KG1 (cell line): ENCODE measurements at regions not wholly inside any gene's neighbourhood (a gene's known extent, or its start where the extent isn't known, plus 50 kb on each side); places are given as distances from the start of the nearest gene placed in this dataset.
"Not testable (repeated sequence)": the region's sequence is repeated elsewhere in the genome, so short reads cannot be mapped to it uniquely, and the experiment has no call there.

Source experiments
- DNase-seq: peaks from one replicate; lab custom pipeline; 2025; lab: John Stamatoyannopoulos, UW

DNA sequence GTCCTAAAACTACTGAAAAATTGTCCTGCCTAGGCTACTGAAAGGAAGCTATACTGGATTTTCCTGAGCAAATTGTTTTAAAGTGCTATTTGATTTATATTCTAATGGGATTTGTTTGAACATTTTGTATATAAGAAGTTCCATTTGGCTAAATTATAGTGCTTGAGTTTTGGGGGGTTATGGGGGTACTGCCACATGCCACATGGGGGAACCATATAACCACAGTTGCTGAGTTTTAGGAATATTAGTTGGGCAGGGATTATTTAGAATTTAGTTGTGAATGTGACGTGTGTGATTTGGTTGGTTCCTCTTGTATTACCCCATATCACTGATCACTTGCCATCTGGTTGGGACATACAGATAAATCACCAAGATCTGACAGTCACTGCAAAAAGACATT lies 224.5 kb upstream of the TAPT1 start:
- DNase-seq: no peak

DNA sequence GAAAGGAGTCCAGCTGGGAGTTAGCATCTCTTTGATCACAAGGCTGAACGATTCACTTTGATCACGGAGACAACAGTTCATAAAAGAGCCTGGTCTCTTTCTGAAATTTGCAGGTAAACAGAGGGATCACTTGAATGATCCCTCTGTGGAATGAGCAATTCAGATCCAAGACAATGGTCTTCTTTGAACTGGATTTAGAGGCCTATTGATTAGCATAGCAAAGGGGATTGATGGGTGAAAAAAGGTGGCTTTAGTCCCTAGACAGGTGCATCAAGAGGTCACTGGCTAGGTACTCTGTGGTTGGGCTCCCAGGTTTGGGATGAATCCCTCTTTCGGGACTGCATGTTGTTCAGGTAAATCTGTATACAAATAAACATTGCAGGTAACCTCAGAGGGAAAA lies 223.8 kb upstream of the TAPT1 start:
- DNase-seq: no peak

- no peak for DNase-seq
These were observed 223.1 kb upstream of the TAPT1 start for GRCh38 chr4:16449406-16449805.

DNA sequence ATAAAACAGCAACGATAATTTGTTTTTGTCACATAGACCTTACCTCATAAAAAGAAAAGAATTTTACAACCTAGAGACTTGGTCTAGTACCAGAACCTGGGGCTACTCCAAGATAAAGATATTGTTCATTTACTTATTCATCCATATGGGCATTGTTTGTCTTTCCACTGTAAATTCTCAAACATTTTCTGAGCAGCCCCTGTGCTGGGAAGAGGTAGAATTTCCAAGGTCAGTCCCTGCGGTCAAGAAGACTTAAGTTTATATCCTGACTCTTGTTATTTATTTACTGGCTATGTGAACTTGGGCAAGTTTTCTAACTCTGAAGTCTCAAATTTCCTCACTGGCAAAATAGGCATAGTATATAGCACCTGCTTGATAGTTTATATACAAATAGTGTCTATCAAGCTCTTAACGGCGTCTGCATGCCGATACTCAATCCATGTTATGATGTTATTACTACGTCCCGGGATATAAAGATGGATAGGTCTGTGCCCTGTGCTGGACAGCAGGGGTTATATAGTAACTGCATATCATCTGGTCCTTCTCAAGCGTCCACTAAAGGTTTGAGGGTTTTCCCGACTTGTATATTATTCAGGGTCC lies 222.1 kb upstream of the TAPT1 start:
- DNase-seq: no peak

DNA sequence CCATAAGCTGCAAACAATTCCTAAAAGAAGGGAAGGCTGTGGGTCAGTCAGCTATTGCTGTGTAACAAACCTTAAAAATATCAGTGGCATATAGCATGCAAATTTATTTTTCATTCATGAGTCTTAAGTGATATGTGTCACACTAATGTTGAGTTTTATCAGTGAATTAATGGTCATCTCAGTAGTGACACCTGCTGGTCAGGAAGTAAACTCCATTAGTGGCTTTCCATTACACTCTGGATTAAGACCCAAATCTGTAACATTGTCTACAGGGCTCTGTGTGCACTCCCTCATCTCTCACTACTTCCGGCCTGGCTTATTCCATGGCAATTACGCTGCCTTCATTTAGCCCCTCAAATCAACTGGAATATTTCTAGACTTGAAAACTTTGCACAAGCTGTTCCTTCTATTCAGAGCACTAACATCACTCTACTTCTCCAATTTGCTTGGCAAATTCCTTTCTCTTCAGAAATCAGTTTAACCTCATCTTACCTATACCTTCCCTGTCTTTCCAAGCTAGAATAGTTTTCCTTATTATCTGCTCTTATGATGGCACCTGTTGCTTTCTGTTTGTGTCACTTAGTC lies 217.3 kb upstream of the TAPT1 start:
- no peak for DNase-seq

GRCh38 chr4:16442296-16442695 lies 216.0 kb upstream of the TAPT1 start:
- DNase-seq: no peak

- DNase-seq: no peak
These were observed 213.5 kb upstream of the TAPT1 start for GRCh38 chr4:16439768-16440167.

DNA sequence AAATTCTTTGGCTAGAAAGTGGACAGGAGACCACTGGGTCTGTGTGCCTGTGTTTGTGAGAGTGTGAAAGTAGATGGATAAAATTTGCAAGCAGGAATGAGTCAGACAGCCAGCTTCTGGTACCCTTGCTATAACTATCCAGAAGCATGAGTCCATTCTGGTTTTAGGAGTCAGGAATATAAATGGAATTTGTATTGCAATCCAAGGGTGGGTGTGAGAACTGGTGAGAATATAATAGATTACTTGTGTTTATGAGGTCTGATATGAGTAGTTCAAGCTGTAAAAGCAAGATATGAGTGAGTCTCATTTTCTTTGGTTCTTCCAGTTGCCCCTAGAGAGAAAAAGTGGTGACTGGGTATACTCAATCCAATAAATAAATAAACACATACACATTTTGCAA lies 212.7 kb upstream of the TAPT1 start:
- DNase-seq: no peak

DNA sequence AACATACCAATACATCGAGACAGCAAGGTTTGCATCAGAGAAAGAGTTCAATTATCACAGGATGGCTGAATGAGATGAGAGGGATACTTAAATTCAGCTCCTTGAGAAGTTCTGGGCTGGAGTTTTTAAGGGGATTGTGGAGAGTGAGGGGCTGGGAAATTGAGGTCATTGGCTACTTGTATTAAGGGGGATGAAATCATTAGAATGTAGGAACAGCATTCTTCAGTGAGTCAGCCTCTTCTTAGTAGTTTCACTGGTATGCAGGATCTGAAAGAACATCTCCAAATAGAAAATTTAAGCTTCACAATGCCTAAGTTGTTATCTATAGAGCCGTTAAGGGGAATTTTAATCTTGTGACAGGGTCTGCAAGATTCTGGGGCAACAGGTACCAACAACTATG lies 211.6 kb upstream of the TAPT1 start:
- DNase-seq: no peak

- DNase-seq: no peak
These were observed 205.6 kb upstream of the TAPT1 start for GRCh38 chr4:16431866-16432265.

- DNase-seq: no peak
These were observed 192.5 kb upstream of the TAPT1 start for GRCh38 chr4:16418814-16419213.

GRCh38 chr4:16417198-16417597 lies 190.9 kb upstream of the TAPT1 start:
- no peak for DNase-seq

GRCh38 chr4:16416601-16417000 lies 190.3 kb upstream of the TAPT1 start:
- DNase-seq: no peak

- no peak for DNase-seq
These were observed 189.5 kb upstream of the TAPT1 start for GRCh38 chr4:16415751-16416150.

GRCh38 chr4:16413814-16414555 lies 187.7 kb upstream of the TAPT1 start:
- DNase-seq: no peak

GRCh38 chr4:16411501-16412085 lies 185.3 kb upstream of the TAPT1 start:
- no peak for DNase-seq

DNA sequence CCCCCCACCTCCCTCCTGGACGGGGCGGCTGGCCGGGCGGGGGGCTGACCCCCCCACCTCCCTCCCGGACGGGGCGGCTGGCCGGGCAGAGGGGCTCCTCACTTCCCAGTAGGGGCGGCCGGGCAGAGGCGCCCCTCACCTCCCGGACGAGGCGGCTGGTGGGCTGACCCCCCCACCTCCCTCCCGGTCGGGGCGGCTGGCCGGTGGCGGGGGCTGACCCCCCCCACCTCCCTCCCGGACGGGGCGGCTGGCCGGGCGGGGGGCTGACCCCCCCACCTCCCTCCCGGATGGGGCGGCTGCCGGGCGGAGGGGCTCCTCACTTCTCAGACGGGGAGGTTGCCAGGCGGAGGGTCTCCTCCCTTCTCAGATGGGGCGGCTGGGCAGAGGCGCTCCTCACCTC lies 166.9 kb upstream of the TAPT1 start:
- DNase-seq: not testable (repeated sequence)

DNA sequence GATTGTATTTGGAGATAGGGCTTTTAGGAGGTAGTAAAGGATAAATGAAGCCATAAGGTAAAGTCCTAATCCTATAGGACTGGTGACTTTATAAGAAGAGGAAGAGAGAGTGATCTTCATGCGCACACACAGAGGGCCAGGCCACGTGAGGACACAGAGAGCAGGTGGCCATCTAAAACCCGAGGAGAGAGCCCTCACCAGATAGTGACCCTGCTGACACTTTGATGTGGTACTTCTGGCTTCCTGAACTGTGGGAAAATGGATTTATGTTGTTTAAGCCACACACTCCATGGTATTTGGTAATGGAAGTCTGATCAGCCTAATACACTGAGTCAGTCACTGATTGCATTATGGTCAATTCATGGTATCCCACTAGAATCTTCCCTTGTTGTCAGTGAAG lies 164.9 kb upstream of the TAPT1 start:
- no peak for DNase-seq

DNA sequence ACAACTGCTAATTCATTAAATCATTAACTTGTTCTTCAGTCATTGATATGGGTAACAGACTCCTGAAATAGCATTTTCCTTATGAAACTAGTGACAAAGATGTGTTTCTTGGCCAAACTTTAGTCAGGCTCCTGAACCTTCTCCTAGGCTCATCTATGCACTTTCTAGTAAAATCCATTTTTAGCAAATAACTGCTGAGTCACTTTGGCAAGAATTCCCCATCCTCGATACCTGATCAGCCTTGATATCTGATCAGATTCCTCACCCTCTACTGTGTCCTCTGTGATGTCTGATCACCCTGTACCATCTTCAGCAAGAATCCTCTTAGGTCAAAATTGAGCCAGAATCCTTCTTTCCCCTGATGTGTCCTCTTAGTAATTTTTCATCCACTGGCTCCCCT lies 161.2 kb upstream of the TAPT1 start:
- DNase-seq: no peak

DNA sequence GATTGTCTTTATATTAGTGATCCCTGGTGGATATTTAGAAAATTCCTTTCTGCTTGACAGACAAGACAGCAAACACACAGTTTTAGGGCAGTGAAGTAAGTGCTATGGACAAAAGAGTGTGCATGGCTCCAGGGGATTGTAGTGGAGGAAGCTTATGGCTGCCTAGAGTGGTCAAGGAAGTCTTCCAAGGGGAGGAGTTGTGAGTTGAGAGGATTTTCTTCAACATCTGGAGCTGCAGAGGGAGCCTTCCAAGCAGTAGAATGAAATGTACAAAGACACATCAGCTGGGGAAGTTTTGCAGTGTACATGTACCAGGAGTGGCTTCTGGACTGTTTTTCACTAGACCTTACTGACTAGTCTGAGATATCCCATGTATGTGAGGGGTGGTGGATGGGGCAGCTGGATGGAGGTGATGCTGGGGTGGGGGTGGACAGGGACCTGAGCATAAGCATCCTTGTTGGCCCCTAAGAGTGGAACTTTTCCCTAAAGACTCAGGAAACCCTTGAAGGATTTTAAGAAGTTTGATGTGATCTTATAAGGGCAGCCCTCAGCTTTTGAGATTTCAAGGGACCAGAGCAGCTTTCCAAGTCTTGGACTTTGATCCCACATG lies 160.5 kb upstream of the TAPT1 start:
- DNase-seq: no peak

GRCh38 chr4:16384576-16384975 lies 158.3 kb upstream of the TAPT1 start:
- no peak for DNase-seq

GRCh38 chr4:16382571-16382970 lies 156.3 kb upstream of the TAPT1 start:
- no peak for DNase-seq

- no peak for DNase-seq
These were observed 151.6 kb upstream of the TAPT1 start for GRCh38 chr4:16377887-16378286.
